ENCODE measurements at regions not wholly inside any gene's neighbourhood (a gene's known extent, or its start where the extent isn't known, plus 50 kb on each side); places are given as distances from the start of the nearest gene placed in this dataset.

- Mint-ChIP-seq H3K4me3 (no peak overlapping the region), H3K9me3 (no peaks in the 10 kb centered on the region), H3K27me3 (no peaks in the 10 kb centered on the region), H3K27ac (no peak overlapping the region), H3K36me3 (no peaks in the 10 kb centered on the region), H3K4me1 (no peaks in the 10 kb centered on the region)
These were observed 207.7 kb downstream of the HS3ST3A1 start for GRCh38 chr17:13393841-13394710.

GRCh38 chr17:13387952-13388351 lies 213.8 kb downstream of the HS3ST3A1 start:
- Mint-ChIP-seq H3K4me1 (no peaks in the 10 kb centered on the region), H3K27ac (no peak overlapping the region), H3K27me3 (no peaks in the 10 kb centered on the region), H3K9me3 (peaks cover 0 to 2% (median 0%) of the 10 kb centered on the region in 3 donors), H3K4me3 (no peak overlapping the region), H3K36me3 (no peaks in the 10 kb centered on the region)

GRCh38 chr17:13387236-13387635 lies 214.5 kb downstream of the HS3ST3A1 start:
- Mint-ChIP-seq H3K9me3 (peaks cover 0 to 2% (median 0%) of the 10 kb centered on the region in 3 donors), H3K27me3 (no peaks in the 10 kb centered on the region), H3K36me3 (no peaks in the 10 kb centered on the region), H3K27ac (no peak overlapping the region), H3K4me3 (no peak overlapping the region), H3K4me1 (no peaks in the 10 kb centered on the region)

- Mint-ChIP-seq H3K27ac (no peak overlapping the region), H3K4me1 (no peaks in the 10 kb centered on the region), H3K4me3 (no peak overlapping the region), H3K36me3 (no peaks in the 10 kb centered on the region), H3K27me3 (no peaks in the 10 kb centered on the region), H3K9me3 (peaks cover 0 to 2% (median 0%) of the 10 kb centered on the region in 3 donors)
These were observed 216.2 kb downstream of the HS3ST3A1 start for GRCh38 chr17:13385481-13385911.

- Mint-ChIP-seq H3K9me3 (peaks cover 0 to 6% (median 0%) of the 10 kb centered on the region in 3 donors), H3K27ac (no peak overlapping the region)
These were observed 217.1 kb downstream of the HS3ST3A1 start for GRCh38 chr17:13384626-13385025.

GRCh38 chr17:13378361-13378760 lies 223.4 kb downstream of the HS3ST3A1 start:
- Mint-ChIP-seq H3K27ac (no peak overlapping the region), H3K4me3 (no peak overlapping the region), H3K9me3 (peaks cover 0 to 5% (median 0%) of the 10 kb centered on the region in 3 donors), H3K4me1 (peaks cover 0 to 2% (median 0%) of the 10 kb centered on the region in 3 donors), H3K27me3 (no peaks in the 10 kb centered on the region), H3K36me3 (no peaks in the 10 kb centered on the region)

More at GRCh38 chr17:13384626-13385025, 217.1 kb downstream of the HS3ST3A1 start:
- H3K4me1 Mint-ChIP-seq: no peaks in the 10 kb centered on the region
- no peaks in the 10 kb centered on the region for H3K36me3 Mint-ChIP-seq
- no peak overlapping the region for H3K4me3 Mint-ChIP-seq
- H3K27me3 Mint-ChIP-seq: no peaks in the 10 kb centered on the region

- H3K4me3 Mint-ChIP-seq: no peak overlapping the region
- H3K36me3 Mint-ChIP-seq: no peaks in the 10 kb centered on the region
- no peak overlapping the region for H3K27ac Mint-ChIP-seq
- H3K4me1 Mint-ChIP-seq: peaks cover 0 to 2% (median 0%) of the 10 kb centered on the region in 3 donors
- no peaks in the 10 kb centered on the region for H3K27me3 Mint-ChIP-seq
- no peaks in the 10 kb centered on the region for H3K9me3 Mint-ChIP-seq
These were observed 227.3 kb downstream of the HS3ST3A1 start for GRCh38 chr17:13374203-13375143.

GRCh38 chr17:13372432-13372831 lies 229.3 kb downstream of the HS3ST3A1 start:
- no peak overlapping the region for H3K27ac Mint-ChIP-seq
- no peaks in the 10 kb centered on the region for H3K27me3 Mint-ChIP-seq
- no peaks in the 10 kb centered on the region for H3K9me3 Mint-ChIP-seq
- H3K4me3 Mint-ChIP-seq: no peak overlapping the region
- H3K4me1 Mint-ChIP-seq: no peaks in the 10 kb centered on the region
- no peaks in the 10 kb centered on the region for H3K36me3 Mint-ChIP-seq

GRCh38 chr17:13367154-13367553 lies 234.6 kb downstream of the HS3ST3A1 start:
- no peaks in the 10 kb centered on the region for H3K4me1 Mint-ChIP-seq
- H3K4me3 Mint-ChIP-seq: no peak overlapping the region
- H3K27me3 Mint-ChIP-seq: no peaks in the 10 kb centered on the region
- H3K36me3 Mint-ChIP-seq: no peaks in the 10 kb centered on the region
- H3K9me3 Mint-ChIP-seq: no peaks in the 10 kb centered on the region
- no peak overlapping the region for H3K27ac Mint-ChIP-seq

- Mint-ChIP-seq H3K9me3 (no peaks in the 10 kb centered on the region), H3K27me3 (no peaks in the 10 kb centered on the region), H3K4me1 (peaks cover 0 to 1% (median 0%) of the 10 kb centered on the region in 3 donors), H3K36me3 (no peaks in the 10 kb centered on the region), H3K4me3 (no peak overlapping the region), H3K27ac (no peak overlapping the region)
These were observed 236.4 kb downstream of the HS3ST3A1 start for GRCh38 chr17:13365331-13365730.

GRCh38 chr17:13363771-13364170 lies 238.0 kb downstream of the HS3ST3A1 start:
- Mint-ChIP-seq H3K27ac (no peak overlapping the region), H3K4me3 (no peak overlapping the region), H3K9me3 (no peaks in the 10 kb centered on the region), H3K36me3 (no peaks in the 10 kb centered on the region), H3K4me1 (peaks cover 0 to 1% (median 0%) of the 10 kb centered on the region in 3 donors), H3K27me3 (no peaks in the 10 kb centered on the region)

GRCh38 chr17:13362341-13363122 lies 239.2 kb downstream of the HS3ST3A1 start:
- H3K27me3 Mint-ChIP-seq: no peaks in the 10 kb centered on the region
- H3K36me3 Mint-ChIP-seq: no peaks in the 10 kb centered on the region
- no peak overlapping the region for H3K4me3 Mint-ChIP-seq
- H3K9me3 Mint-ChIP-seq: no peaks in the 10 kb centered on the region
- H3K4me1 Mint-ChIP-seq: peaks cover 0 to 1% (median 0%) of the 10 kb centered on the region in 3 donors
- no peak overlapping the region for H3K27ac Mint-ChIP-seq

- H3K4me1 Mint-ChIP-seq: peaks cover 0 to 1% (median 0%) of the 10 kb centered on the region in 3 donors
- no peaks in the 10 kb centered on the region for H3K9me3 Mint-ChIP-seq
- H3K4me3 Mint-ChIP-seq: no peak overlapping the region
- no peaks in the 10 kb centered on the region for H3K27me3 Mint-ChIP-seq
- H3K27ac Mint-ChIP-seq: no peak overlapping the region
- no peaks in the 10 kb centered on the region for H3K36me3 Mint-ChIP-seq
These were observed 242.0 kb downstream of the HS3ST3A1 start for GRCh38 chr17:13359774-13360173.

GRCh38 chr17:13355054-13355453 lies 246.7 kb downstream of the HS3ST3A1 start:
- H3K4me1 Mint-ChIP-seq: no peaks in the 10 kb centered on the region
- H3K36me3 Mint-ChIP-seq: no peaks in the 10 kb centered on the region

More at GRCh38 chr17:13355054-13355453, 246.7 kb downstream of the HS3ST3A1 start:
- Mint-ChIP-seq H3K27ac (no peak overlapping the region), H3K4me3 (no peak overlapping the region), H3K9me3 (peaks cover 0 to 2% (median 0%) of the 10 kb centered on the region in 3 donors), H3K27me3 (peaks cover 3% of the 10 kb centered on the region)
